DMS79 (cell line): ENCODE measurements at regions not wholly inside any gene's neighbourhood (a gene's known extent, or its start where the extent isn't known, plus 50 kb on each side); places are given as distances from the start of the nearest gene placed in this dataset.
"Not testable (repeated sequence)": the region's sequence is repeated elsewhere in the genome, so short reads cannot be mapped to it uniquely, and the experiment has no call there.

Experiments
- DNase-seq: peaks from one replicate; lab custom pipeline; 2025; lab: John Stamatoyannopoulos, UW

DNA sequence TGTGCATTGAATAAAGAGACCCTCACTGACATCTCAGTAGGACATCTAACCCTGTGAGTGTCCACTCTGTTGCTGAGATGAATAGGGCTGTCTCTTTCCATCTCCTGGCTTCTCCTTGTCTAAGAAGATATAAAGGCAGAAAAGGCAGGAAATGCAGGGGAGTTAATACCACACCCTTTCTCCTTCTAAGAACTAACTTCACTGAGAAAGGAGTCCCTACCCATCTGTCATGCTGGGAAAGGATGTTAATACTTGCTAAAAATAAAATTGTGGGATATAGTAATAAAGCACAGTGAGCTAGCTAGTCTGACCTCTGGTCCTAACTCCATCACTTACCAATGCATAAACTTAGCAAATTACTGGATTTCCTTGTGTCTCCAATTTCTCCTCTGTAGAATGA lies 213.9 kb upstream of the FIGN start:
- DNase-seq = no peak

DNA sequence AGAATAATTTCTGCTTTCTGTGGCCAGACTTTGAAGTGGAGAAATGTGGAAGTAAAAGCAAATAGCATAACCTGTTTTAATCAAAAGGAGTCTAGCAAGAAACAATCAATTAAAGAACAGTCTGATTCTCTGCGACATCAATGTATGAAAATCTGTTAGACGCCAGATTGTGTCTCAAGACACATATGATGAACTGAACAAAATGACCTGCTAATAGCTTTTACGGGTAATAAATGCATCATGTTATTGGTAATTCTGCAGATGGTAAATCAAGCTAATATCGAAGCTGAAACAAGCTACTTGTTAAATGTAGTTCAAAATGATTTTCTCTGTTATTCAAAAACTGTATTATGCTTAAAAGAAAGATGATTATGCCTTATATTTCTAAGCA lies 208.5 kb upstream of the FIGN start:
- no peak for DNase-seq

DNA sequence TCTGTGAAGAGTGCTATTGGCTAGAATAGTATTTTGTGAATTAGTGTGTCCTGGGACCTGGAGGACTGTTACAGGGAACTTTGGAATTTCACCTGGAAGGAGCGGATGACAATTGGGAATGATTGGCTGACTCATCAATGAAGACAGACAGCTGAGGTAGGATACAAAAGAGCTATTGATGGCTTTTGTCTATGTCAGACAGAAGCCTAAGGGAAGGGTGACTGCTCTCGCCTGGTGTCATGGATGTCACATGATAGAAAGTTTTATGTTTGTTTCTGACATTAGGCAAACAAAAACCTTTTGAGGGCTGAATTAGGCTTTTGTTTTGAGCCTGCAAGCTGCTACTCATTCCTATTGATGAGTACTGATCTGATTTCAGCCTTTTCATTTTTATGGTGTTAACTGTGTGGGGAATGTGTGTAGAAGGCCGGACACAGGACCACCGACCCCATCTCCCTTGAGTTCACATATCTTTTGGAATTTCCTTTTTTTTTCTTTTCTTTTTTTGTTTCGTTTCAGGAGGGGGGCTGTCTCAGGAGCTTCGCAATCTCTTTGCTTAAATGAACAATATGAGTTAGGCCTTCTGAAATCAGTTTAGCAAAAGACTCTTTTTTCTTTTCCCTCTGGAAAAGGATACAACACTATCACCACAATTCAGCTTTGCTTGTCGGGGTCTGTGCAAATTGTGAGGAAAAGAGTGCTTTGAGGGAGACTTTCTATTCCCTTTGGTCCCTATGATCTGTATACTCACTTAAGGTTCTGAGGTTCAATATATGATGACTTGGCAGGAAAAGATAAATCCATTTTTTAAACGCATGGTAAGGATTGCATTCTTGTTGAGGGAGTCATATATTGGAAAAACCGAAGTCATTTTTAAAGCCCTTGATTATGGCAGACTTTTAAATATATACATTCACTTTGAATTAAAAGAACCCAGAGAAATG lies 207.9 kb upstream of the FIGN start:
- DNase-seq = no peak

DNA sequence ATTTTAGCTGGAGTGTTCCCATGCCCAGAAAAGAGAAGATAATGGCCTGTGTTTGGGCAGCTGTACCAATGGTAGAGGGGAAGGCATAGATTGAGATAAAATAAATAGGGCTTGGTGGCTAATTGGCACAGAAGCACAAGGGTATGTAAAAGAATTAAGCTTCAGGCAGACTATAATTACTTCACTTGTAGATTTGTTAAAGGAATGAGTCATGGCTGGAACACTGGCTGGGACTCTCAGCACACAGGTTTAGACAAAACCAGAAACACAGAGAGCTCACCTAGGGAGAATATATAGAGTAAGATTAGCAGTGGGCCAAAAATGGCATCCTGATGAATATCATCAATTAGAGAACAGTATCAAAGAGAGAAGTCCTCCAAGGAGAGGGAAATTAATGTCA lies 198.3 kb upstream of the FIGN start:
- no peak for DNase-seq

DNA sequence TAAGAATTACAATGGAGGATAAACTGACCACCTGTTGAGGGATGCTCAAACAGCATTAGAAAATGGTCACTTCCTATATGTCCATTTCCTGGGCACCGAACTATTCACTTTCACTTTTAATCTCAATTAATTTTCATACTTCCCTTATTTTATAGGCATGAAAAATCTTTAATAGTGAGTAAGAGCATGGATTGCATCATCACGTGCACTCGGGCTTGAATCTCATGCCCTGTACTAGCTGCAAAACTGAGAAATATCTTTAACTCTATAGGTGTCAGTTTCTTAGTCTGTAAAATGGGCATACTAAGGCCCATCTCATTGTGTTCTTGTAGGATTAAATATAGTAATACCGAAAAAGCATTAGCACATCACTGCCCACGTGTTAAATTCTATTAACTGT lies 183.9 kb upstream of the FIGN start:
- DNase-seq = no peak

DNA sequence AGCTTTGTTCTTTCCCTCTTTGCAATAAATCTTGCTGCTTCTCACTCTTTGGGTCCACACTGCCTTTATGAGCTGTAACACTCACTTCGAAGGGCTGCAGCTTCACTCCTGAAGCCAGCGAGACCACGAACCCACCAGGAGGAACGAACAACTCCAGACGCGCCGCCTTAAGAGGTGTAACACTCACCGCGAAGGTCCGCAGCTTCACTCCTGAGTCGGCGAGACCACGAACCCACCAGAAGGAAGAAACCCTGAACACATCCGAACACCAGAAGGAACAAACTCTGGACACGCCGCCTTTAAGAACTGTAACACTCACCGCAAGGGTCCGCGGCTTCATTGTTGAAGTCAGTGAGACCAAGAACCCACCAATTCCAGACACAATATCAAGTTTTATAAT lies 178.7 kb upstream of the FIGN start:
- not testable (repeated sequence) for DNase-seq

DNA sequence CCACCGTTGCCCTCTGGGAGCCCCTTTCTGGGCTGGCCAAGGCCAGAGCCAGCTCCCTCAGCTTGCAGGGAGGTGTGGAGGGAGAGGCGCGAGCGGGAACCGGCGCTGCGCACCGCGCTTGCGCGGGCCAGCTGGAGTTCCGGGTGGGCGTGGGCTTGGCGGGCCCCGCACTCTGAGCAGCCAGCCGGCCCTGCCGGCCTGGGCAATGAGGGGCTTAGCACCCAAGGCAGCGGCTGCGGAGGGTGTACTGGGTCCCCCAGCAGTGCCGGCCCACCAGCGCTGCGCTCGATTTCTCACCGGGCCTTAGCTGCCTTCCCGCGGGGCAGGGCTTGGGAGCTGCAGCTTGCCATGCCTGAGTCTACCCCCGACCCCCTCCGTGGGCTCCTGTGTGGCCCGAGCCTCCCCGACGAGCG lies 177.7 kb upstream of the FIGN start:
- DNase-seq = not testable (repeated sequence)

DNA sequence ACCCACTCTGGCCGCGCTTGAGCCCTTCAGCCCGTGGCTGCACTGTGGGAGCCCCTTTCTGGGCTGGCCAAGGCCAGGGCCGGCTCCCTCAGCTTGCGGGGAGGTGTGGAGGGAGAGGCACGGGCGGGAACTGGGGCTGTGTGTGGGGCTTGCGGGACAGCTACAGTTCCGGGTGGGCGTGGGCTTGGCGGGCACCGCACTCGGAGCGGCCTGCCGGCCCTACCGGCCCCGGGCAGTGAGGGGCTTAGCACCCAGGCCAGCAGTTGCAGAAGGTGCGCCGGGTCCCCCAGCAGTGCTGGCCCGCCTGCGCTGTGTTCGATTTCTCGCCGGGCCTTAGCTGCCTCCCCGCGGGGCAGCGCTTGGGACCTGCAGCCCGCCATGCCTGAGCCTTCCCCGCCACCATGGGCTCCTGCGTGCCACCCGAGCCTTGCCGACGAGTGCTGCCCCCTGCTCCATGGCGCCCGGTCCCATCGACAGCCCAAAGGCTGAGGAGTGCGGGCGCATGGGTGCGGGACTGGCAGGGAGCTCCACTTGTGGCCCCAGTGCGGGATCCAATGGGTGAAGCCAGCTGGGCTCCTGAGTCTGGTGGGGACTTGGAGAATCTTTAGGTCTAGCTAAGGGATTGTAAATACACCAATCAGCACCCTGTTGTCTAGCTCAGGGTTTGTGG lies 173.7 kb upstream of the FIGN start:
- no peak for DNase-seq

DNA sequence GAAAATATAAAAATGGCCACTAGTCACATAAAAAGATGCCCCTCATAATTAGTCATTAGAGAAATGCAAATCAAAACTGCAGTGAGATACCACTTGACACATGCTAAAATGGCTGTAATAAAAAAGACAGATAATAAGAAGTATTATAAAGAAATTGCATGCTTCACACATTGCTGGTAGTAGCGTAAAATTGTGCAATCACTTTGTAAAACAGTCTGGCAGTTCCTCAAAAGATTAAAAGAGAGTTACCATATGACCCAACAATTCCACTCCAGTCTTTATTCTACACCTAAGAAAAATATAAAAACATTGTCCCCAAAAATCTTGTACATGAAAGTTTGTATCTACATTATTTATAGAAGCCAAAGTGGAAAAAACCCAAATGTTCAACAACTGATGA lies 170.6 kb upstream of the FIGN start:
- DNase-seq = no peak

DNA sequence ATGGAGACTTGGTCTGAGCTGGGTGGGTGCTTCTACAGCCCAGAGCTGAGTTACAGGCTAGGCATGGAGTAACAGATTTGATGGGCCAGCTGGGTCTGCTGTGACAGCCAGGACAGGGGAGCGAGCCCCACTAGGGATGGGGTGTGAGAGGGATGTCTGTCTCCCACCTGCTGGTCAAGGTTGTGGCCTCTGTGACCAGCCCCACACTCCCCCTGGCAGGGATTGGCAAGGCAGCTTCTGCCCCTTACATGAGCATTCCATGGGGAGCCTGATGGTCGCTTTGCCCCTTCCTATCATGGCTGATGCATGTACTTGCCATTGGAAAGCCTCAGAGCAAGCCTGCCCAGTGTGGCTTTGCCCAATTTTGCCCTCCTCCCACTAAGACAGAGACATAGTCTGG lies 162.0 kb upstream of the FIGN start:
- DNase-seq = no peak

DNA sequence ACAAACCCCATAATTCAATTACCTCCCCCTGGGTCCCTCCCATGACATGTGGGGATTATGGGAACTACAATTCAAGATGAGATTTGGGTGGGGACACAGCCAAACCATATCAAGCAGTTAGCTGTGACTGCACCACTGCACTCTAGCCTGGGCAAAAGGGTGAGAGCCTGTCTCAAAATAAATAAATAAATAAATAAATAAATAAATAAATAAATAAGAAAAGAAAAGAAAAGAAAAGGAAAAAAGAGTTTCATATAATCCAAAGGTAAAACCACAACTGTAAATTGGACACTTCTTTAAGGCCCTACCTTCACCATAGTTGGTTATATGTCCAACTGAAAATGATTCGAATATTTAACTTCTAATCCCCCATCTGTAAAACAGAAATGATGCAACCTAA lies 157.6 kb upstream of the FIGN start:
- not testable (repeated sequence) for DNase-seq

DNA sequence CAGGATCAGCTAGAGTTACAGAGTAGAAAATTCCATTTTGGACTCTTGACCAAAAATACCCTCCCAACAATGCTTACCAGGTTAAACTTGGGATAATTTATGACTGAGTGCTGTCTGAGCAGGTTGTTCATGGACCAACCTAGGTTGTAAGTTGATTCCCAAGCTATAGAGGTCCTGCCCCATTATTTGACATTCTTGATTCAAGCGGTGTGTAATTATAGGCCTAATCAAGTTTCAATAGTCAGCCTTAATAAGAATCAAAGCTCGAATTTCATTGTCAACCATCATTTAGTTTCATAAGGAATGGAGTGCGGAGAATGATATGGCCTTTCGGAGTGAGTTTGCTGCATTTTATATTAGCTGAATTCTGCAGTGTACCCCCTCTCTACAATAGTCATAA lies 152.8 kb upstream of the FIGN start:
- DNase-seq = no peak

DNA sequence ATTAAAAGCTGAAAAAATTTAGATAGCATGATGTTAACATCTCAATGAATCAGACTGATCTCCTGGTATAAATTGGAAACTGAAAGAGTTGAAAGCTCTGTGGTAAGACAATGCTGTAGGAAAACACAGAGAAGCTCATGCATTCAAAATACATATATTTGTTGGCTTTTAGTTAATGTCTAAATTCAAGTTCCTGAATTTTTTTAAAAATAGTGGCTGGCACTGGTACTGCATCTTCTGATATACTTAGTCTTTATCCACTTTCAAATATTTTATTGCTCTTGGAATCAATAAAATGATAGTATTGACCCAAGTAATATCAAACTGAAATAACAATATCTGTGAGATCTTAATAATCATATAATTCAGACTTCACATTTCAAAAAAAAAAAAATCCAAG lies 151.4 kb upstream of the FIGN start:
- DNase-seq = no peak

DNA sequence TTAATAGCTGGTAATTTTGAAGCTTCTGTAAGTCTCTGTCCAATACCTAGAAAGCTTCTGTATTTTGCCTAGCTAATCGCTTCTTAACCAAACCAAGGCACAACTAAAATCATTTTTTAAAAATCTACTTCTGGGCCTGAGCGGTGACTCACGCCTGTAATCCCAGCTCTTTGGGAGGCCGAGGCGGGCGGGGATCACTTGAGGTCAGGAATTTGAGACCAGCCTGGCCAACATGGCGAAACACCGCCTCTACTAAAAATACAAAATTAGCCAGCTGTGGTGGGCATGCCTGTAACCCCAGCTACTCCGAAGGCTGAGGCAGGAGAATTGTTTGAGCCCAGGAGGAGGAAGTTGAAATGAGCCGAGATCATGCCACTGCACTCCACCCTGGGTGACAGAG lies 148.6 kb upstream of the FIGN start:
- DNase-seq = no peak

DNA sequence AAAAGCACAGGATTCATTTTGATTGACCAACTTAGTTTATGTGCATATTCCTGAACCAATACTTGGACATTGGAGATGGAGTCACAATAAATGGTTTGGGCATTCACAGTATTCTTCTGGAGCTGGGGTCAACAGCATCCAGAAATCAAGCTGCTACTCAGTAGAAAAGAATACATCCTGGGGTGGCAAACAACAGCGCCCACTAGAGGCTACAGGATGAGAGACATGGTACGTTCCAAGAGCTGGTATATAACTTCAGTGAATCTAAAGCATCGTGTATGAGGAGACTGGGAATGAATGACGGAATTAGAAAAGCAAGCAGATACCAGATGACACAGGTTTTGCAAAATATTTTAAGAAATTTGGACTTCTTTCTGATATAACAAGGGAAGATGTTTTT lies 142.9 kb upstream of the FIGN start:
- DNase-seq = no peak

DNA sequence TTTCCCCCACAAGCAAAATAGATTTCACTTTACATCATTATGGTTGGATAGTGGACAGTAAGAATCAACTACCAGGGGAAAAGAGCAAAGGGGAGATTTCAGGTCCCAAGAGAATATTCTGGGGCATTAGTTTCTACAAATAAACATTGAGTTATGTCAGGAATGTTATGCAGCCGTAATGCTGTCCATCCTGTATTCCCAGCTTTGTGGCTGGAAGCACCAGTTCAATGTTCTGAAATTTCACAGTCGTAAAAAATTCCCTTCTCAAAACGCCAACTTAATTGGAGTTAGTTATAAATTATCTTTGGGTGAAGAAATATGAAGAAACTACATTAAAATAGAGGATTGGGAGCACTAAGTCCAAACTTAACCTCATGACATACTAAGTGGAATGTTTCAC lies 141.5 kb upstream of the FIGN start:
- no peak for DNase-seq

DNA sequence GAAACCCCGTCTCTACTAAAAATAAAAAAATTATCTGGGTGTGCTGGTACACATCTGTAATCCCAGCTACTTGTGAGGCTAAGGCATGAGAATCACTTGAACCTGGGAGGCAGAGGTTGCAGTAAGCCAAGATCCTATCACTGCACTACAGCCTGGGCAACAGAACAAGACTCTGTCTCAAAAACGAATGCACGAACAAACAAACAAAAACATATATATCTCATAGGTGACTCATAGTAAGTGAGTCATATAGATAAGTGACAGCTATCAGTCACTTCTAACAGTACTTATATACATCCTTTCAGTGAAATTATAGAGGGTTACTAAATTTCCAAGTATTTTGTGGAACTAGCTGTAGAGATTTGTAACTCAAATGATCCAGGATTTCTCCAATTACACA lies 127.3 kb upstream of the FIGN start:
- no peak for DNase-seq

DNA sequence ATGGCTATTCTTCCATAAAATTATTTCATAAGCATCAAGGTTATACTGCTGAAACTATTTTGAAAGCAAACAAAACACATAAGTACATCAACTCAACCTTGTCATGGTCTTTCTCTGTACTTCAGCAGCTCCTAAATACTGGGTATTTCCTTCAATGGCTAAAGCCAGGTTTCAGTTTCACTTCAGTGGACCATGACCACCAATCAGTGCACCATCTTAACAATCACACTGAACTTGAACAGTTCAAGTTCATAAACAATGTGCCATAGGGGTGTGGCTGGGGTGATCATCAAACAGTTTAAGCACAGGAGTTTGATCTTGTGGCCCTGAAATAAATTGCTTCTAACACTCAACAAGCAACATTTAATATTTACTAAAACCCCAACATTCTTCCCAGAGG lies 124.1 kb upstream of the FIGN start:
- no peak for DNase-seq

DNA sequence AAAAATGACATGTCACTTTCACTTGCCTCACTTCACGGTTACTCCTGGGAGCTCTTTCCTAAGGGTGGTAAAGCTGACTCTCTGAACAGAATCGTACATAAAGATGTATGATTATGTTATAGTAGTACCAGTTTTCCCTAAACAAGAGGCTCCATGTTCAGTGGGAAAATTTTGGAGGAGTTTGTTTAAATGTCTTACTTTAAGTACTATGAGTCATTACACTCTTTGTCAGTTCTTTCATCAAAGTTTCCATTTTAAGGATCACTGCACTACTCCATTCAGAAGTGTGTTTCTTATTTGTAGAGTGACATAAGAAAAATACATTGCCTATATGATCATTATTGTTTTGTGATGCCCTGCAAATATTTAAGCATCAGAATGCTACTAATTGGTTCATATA lies 121.1 kb upstream of the FIGN start:
- DNase-seq = no peak

DNA sequence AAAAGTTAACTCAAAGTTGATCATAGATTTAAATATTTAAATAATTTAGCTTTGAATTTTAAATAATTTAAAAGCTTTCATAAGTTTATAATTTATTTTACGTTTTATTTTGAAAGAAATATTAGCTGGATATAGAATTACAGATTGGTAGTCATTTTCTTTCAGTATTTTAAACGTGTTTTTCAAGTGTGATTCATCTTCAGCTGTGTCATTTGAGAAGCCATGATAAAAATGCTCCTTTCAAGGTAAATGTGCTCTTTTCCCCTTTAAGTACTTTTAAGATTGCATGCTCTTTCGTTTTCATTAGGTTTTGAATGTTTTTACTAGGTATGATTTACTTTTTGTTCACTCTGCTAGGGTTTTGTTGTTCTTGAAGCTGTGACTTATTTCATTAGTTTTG lies 116.8 kb upstream of the FIGN start:
- DNase-seq = no peak

DNA sequence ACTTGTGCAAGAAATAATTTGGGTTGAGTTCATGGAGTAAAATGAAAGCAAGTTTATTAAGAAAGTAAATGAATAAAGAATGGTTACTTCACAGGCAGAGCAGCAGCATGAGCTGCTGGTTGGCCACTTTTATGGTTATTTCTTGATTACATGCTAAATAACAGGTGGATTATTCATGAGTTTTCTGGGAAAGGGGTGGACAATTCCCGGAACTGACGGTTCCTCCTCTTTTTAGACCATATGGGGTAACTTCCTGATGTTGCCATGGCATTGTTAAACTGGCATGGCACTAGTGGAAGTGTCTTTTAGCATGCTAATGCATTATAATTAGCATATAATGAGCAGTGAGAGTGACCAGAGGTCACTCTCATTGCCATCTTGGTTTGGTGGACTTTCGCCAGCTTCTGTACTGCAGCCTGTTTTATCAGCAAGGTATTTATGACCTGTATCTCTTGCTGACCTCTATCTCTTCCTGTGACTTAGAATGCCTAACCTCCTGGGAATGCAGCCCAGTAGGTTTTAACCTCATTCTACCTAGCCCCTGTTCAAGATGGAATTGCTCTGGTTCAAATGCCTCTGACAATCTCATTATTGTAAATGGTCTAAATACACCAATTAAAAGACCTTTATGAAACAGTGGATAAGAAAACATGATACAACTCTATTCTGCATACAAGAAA lies 114.1 kb upstream of the FIGN start:
- DNase-seq = no peak

DNA sequence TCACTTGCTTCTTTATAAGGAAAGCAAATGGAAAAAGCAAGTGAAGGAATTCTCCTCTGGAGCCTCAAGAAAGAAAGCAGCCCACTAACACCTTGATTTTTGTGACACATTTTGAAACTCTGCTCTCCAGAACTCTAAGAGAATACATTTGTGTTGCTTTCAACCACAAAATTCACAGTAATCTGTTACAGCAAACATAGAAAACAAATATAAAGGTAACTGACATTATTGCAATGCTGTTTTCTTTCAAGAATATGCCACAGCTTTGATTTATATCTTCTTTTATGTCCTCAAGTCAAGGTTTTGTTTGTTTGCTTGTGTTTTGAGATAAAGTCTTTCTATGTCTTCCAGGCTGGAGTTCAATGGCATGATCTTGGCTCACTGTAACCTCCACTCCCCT lies 103.1 kb upstream of the FIGN start:
- no peak for DNase-seq

DNA sequence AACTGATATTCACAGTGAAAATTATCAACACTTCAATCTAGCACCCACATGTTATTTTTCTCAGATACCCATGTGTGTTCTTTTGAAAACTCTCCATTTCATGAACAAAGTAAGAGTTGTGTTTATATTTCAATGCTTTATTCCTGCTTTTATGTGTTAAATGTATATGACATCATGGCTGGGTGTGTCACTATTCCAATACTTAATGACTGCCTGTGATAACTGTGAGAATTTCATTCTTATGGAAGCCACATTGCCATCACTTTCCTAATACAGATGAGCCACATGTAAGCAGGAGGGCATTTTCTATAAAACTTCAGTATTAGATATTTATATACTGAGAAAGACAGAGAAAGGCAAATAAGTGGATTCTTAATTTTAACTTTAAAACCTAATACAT lies 100.4 kb upstream of the FIGN start:
- DNase-seq = no peak
